Thoracic aorta (tissue), 2 donors: ENCODE measurements at regions not wholly inside any gene's neighbourhood (a gene's known extent, or its start where the extent isn't known, plus 50 kb on each side); places are given as distances from the start of the nearest gene placed in this dataset.

Source experiments
- ATAC-seq: fragments of 150-250 bp; one replicate; pipeline ENCODE4 v1.8.0; 2017; ENCODE audit warnings: low read depth; ENCODE audit not compliant: insufficient number of reproducible peaks, low FRiP score
- DNase-seq: peaks from one replicate; pipeline ENCODE4 v3.0.0-alpha.2; 2020; ENCODE audit warnings: low spot score
- H3K27ac ChIP-seq, 2 donors: fragments of 200-600 bp; sonication (generic); 1 replicate in 1 of 2; 2 replicates in 1 of 2; pipeline ENCODE4 v1.5.1; 2016; ENCODE audit warnings: mild to moderate bottlenecking in 2 of 2, moderate library complexity in 2 of 2
- H3K27me3 ChIP-seq: fragments of 200-600 bp; sonication (generic); replicated peaks from 2 replicates; pipeline ENCODE4 v1.6.0; 2016; ENCODE audit warnings: mild to moderate bottlenecking; ENCODE audit not compliant: insufficient read depth
- H3K36me3 ChIP-seq: fragments of 200-600 bp; sonication (generic); one replicate; pipeline ENCODE4 v1.5.1; 2016
- H3K4me1 ChIP-seq, 2 donors: fragments of 200-600 bp; sonication (generic); 1 replicate in 1 of 2; 2 replicates in 1 of 2; pipeline versions ENCODE4 v1.5.1 to v1.6.0; 2016; ENCODE audit warnings: low read depth in 2 of 2, mild to moderate bottlenecking in 1 of 2; ENCODE audit not compliant: control insufficient read depth in 1 of 2
- H3K4me3 ChIP-seq: fragments of 200-600 bp; sonication (generic); 2 replicates; pipeline ENCODE4 v1.5.1; 2016; ENCODE audit warnings: mild to moderate bottlenecking
- H3K9me3 ChIP-seq: fragments of 200-600 bp; sonication (generic); 2 replicates; pipeline ENCODE4 v1.5.1; 2016
- TF ChIP-seq, protein P1 (sequence below): fragments of 200-600 bp; sonication (generic); IDR thresholded peaks from one replicate; pipeline ENCODE4 v1.5.1; 2019; ENCODE audit warnings: antibody characterized with exemption

DNA sequence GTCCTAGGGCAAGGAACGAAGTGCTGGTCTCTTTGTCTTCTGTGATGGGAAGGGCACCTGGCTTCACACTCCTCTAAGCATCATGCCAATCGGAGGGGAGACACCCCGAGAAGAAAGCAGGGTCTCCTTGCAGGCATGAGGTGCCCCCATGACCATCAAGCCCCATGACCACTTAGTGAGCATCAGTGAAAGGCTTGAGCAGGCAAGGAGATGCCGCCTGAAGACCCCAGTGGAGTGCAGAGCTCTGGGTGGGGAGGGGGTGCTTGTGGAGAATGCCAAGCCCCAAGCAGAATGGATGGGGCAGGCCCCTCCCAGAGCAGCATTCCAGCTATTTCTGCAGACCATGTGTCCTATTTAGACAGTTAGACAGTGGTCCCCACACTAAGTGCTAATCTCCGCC is 232.7 kb upstream of the TNRC6C start:
- ATAC-seq = no peak
- no peak for DNase-seq
- Histone ChIP-seq H3K36me3 (no peaks in the 10 kb centered on the region), H3K4me3 (no peak overlapping the region), H3K27ac (no peak overlapping the region), H3K4me1 (peaks cover 4 to 16% of the 10 kb centered on the region in 2 donors), H3K27me3 (no peaks in the 10 kb centered on the region), H3K9me3 (no peaks in the 10 kb centered on the region)
- TF ChIP-seq, protein P1, sequence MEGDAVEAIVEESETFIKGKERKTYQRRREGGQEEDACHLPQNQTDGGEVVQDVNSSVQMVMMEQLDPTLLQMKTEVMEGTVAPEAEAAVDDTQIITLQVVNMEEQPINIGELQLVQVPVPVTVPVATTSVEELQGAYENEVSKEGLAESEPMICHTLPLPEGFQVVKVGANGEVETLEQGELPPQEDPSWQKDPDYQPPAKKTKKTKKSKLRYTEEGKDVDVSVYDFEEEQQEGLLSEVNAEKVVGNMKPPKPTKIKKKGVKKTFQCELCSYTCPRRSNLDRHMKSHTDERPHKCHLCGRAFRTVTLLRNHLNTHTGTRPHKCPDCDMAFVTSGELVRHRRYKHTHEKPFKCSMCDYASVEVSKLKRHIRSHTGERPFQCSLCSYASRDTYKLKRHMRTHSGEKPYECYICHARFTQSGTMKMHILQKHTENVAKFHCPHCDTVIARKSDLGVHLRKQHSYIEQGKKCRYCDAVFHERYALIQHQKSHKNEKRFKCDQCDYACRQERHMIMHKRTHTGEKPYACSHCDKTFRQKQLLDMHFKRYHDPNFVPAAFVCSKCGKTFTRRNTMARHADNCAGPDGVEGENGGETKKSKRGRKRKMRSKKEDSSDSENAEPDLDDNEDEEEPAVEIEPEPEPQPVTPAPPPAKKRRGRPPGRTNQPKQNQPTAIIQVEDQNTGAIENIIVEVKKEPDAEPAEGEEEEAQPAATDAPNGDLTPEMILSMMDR = no peak

DNA sequence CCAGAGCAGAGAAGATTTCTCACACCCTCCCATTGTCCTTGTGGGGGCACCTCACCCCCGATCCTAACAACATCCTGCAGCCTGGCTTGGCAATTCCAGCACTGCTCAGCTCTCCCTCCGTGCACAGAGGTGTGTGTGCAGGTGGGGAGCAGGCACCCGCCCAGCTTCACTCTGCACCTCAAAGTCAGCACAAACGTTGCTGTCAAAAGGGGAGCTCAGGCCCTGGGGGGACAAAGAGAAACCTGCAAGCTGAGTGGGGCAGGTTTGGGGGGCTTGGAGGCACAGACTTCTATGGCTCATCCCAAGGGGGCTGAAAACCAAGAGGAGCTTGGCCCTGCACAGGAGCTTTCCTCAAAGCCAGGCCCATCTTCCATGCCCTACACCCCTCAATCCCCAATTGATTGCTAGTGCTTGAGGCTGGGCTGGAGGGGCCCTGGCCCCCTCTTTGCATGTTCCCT is 231.9 kb upstream of the TNRC6C start:
- no peak overlapping the region for H3K4me3 ChIP-seq
- ATAC-seq (no peak), DNase-seq (no peak)
- no peaks in the 10 kb centered on the region for H3K36me3 ChIP-seq
- H3K27ac ChIP-seq = no peak overlapping the region
- TF ChIP-seq, protein P1 = no peak
- H3K27me3 ChIP-seq = no peaks in the 10 kb centered on the region
- peaks cover 4 to 16% of the 10 kb centered on the region in 2 donors for H3K4me1 ChIP-seq
- no peaks in the 10 kb centered on the region for H3K9me3 ChIP-seq

DNA sequence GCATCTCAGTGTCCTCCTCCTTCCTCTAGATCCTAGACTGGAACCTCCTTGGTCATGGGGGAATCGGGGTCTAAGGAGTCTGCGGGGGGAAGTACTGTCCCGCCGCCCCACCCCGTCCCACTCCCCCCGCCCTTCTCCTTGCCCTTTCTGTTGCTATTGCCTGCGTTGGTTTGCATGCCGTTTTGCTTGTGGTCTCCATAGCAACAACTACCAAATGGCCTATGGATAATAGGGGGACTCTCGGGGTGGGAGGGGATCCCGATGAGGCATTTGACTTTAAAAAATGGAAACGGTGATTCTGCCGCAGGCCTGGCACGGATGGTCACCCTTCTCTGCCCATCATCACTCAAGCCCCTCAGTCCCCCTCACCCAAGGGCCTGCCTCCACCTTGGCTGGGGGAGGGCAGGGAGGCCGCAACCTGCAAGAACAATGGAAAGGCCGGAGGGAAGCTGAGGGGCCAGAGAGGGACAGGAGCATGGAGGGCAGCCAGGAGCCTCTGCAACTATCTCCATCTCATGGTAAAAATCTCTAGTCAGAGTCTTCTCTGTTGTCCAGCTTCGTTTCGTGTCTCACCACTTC is 231.4 kb upstream of the TNRC6C start:
- Histone ChIP-seq H3K4me1 (peaks cover 4 to 16% of the 10 kb centered on the region in 2 donors), H3K4me3 (no peak overlapping the region), H3K27ac (no peak overlapping the region), H3K9me3 (no peaks in the 10 kb centered on the region), H3K27me3 (no peaks in the 10 kb centered on the region), H3K36me3 (no peaks in the 10 kb centered on the region)
- no peak for DNase-seq
- ATAC-seq = no peak
- TF ChIP-seq, protein P1 = no peak

DNA sequence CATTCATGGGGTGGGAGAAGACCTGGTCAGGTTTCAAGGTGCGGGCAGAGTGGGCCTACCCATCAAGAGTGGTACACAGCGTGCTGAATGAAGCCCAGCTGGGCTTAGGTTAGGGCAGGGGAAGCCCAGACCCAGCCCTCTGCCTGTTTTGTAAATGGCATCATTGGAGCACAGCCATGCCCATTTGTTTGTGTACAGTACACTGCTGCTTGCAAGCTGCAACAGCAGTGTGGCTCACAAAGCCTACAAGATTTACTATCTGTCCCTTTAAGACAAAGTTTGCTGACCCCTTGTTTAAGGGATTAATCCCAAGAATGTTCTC is 230.1 kb upstream of the TNRC6C start:
- no peak for ATAC-seq
- Histone ChIP-seq H3K4me3 (no peak overlapping the region), H3K36me3 (no peaks in the 10 kb centered on the region), H3K4me1 (peaks cover 4 to 16% of the 10 kb centered on the region in 2 donors), H3K9me3 (no peaks in the 10 kb centered on the region), H3K27me3 (no peaks in the 10 kb centered on the region), H3K27ac (peak overlapping the region; percentile 6 to 8)
- DNase-seq = no peak
- TF ChIP-seq, protein P1 = no peak

DNA sequence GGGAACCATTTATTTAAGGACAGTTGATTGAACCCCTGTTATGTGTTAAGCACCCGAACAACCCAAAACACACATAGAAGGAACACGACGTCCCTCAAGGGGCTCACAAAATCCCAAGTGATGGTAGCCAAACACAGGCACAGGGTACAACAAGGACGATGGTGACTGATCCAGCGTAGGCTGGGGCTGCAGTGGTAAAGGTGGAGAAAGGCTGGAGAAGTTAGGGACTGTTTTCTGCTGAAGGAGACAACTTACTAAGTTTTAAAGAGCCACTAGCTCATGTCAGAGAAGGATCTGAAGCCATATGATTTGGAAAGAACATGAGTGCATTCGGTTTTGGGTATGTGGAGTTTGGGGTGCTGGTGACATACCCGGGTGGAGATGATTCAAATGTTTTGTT is 229.6 kb upstream of the TNRC6C start:
- H3K4me3 ChIP-seq = no peak overlapping the region
- no peaks in the 10 kb centered on the region for H3K36me3 ChIP-seq
- peaks cover 4 to 21% of the 10 kb centered on the region in 2 donors for H3K4me1 ChIP-seq
- DNase-seq (no peak), ATAC-seq (no peak)
- no peaks in the 10 kb centered on the region for H3K9me3 ChIP-seq
- TF ChIP-seq, protein P1 = no peak
- no peak overlapping the region for H3K27ac ChIP-seq
- H3K27me3 ChIP-seq = no peaks in the 10 kb centered on the region
